Stimulated activated CD8-positive, alpha-beta memory T cell treated with anti-CD3 and anti-CD28 coated beads, Interleukin-7, amount 100 ng/mL, for 4 hours (primary cell): ENCODE measurements at regions not wholly inside any gene's neighbourhood (a gene's known extent, or its start where the extent isn't known, plus 50 kb on each side); places are given as distances from the start of the nearest gene placed in this dataset.

Source experiments
- DNase-seq, 2 donors: peaks; one replicate each; pipeline ENCODE4 v3.0.0-alpha.2; 2020; ENCODE audit warnings: low read depth in 2 of 2

GRCh38 chr7:10117815-10118214 lies 855.9 kb upstream of the PHF14 start:
- DNase-seq = no peak

GRCh38 chr7:10120936-10121335 lies 852.7 kb upstream of the PHF14 start:
- no peak for DNase-seq

GRCh38 chr7:10121631-10122030 lies 852.0 kb upstream of the PHF14 start:
- no peak for DNase-seq

- DNase-seq = no peak
Measured at GRCh38 chr7:10122551-10123100, 851.0 kb upstream of the PHF14 start.

GRCh38 chr7:10128748-10129147 lies 844.9 kb upstream of the PHF14 start:
- no peak for DNase-seq

- DNase-seq = no peak
Measured at GRCh38 chr7:10138087-10138854, 835.4 kb upstream of the PHF14 start.

GRCh38 chr7:10146271-10146670 lies 827.4 kb upstream of the PHF14 start:
- DNase-seq = no peak

GRCh38 chr7:10156972-10157371 lies 816.7 kb upstream of the PHF14 start:
- DNase-seq = no peak

GRCh38 chr7:10181996-10182395 lies 791.7 kb upstream of the PHF14 start:
- DNase-seq = no peak

- no peak for DNase-seq
Measured at GRCh38 chr7:10192074-10192473, 781.6 kb upstream of the PHF14 start.

GRCh38 chr7:10205696-10206095 lies 768.0 kb upstream of the PHF14 start:
- DNase-seq = no peak

- DNase-seq = no peak
Measured at GRCh38 chr7:10210000-10210399, 763.7 kb upstream of the PHF14 start.

- no peak for DNase-seq
Measured at GRCh38 chr7:10211016-10211415, 762.7 kb upstream of the PHF14 start.

- no peak for DNase-seq
Measured at GRCh38 chr7:10211861-10212260, 761.8 kb upstream of the PHF14 start.

- DNase-seq = no peak
Measured at GRCh38 chr7:10212649-10213048, 761.0 kb upstream of the PHF14 start.

GRCh38 chr7:10216462-10216861 lies 757.2 kb upstream of the PHF14 start:
- no peak for DNase-seq

- no peak for DNase-seq
Measured at GRCh38 chr7:10221084-10221483, 752.6 kb upstream of the PHF14 start.

- no peak for DNase-seq
Measured at GRCh38 chr7:10222976-10223375, 750.7 kb upstream of the PHF14 start.

GRCh38 chr7:10225275-10225674 lies 748.4 kb upstream of the PHF14 start:
- DNase-seq = no peak

GRCh38 chr7:10237306-10237705 lies 736.4 kb upstream of the PHF14 start:
- DNase-seq = no peak

- DNase-seq = no peak
Measured at GRCh38 chr7:10238641-10239040, 735.0 kb upstream of the PHF14 start.

- DNase-seq = no peak
Measured at GRCh38 chr7:10239695-10240345, 733.9 kb upstream of the PHF14 start.

- DNase-seq = no peak
Measured at GRCh38 chr7:10245406-10245805, 728.3 kb upstream of the PHF14 start.
